CD4-positive, alpha-beta T cell treated with Interleukin-10 for 1 hour (primary cell): ENCODE measurements at regions not wholly inside any gene's neighbourhood (a gene's known extent, or its start where the extent isn't known, plus 50 kb on each side); places are given as distances from the start of the nearest gene placed in this dataset.

Source experiments
- DNase-seq: peaks from one replicate; pipeline ENCODE4 v3.0.0-alpha.2; 2020

DNA sequence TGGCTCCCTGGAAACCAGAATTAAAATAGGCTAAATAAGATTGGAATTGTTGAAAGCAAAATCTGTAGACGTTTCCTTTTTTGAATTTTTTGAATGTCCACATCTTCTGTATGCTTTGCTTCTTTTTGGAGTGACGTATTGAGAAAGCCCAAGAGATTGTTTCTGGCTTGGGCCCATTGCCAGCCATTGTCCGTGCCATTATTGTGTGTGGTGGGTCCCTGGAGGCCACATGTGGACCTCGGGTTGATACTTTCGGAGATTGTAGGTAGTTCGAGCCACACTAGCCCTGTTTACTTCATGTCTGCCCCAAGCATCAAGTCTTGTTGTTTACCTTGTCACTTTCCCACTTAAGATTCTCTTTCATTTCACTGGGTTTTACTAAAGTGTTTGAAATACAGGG, 106.0 kb downstream of the PALM2AKAP2 start:
- no peak for DNase-seq

- no peak for DNase-seq
Measured at GRCh38 chr9:109886617-109887016, 106.6 kb downstream of the PALM2AKAP2 start.

GRCh38 chr9:109887079-109887478, 107.1 kb downstream of the PALM2AKAP2 start:
- DNase-seq, result no peak

GRCh38 chr9:109888695-109889094, 108.7 kb downstream of the PALM2AKAP2 start:
- DNase-seq, result no peak

GRCh38 chr9:109889456-109889855, 109.5 kb downstream of the PALM2AKAP2 start:
- no peak for DNase-seq

- no peak for DNase-seq
Measured at GRCh38 chr9:109893241-109893640, 113.2 kb downstream of the PALM2AKAP2 start.

GRCh38 chr9:109894473-109894872, 114.5 kb downstream of the PALM2AKAP2 start:
- no peak for DNase-seq

DNA sequence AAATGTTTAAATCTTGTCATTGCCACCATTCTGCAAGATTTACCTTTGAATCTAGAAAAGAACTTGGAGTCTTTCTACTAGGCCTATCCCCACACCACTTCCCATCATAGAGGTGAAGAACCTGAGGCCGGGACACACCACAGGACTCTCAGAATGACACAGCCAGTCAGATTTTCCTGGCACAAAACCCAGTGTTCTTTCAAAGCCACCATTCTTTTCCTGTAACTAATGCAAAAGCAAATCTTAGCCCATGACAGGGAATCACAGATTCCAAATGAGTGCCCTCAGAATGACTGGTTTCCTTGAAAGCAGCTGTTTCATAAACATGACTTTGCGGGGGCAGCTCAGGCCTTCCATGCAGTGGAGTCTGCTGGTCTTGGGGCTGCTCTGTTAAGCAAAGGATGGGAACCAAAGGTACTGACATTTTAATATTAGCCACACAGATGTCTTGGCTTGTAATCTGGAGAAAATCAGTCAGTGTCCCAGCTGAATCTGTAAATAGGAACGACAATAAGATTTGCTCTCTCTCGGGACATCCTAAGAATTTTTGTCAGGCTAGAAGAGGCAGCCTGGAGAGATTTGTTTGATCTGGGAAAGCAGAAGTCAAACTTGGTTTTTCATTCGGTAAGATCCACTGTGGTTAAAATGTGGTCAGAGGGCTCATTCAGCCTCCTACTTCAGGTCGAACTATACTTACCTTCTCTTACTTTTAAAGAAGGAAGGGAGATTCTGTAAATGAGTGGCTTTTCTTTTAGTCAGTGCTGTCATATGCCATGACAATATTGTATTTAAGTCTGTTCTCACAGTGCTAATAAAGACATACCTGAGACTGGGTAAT, 115.1 kb downstream of the PALM2AKAP2 start:
- DNase-seq, result no peak

GRCh38 chr9:109901201-109901600, 121.2 kb downstream of the PALM2AKAP2 start:
- DNase-seq, result no peak

DNA sequence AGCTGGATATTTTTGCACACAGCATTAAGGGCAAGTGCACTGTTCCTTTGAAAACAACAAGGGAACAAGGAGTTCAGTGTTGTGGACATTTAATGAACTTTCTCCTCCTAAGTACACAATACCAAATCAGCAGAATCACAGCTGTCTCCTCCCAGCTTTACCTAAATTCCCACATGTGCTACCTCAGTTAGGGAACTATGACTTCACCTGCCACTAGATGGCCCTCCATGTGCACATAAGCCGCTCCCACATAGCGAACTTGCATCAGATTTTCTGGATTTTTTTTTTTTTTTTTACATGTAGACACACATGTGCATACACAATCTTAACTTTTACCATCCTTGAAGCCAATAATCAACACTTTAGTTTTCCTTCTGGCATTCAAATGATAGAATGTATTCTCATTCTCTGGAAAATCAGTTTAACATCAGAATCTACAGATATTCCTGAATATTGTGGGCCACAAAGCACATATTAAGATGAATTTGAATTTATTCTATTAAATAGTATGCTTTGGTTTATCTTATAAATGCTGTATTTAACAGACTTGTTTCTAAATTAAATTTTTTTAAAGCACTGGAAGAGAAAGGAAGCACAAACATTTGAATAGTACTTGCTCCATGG, 123.6 kb downstream of the PALM2AKAP2 start:
- DNase-seq, result peak; percentile 67

DNA sequence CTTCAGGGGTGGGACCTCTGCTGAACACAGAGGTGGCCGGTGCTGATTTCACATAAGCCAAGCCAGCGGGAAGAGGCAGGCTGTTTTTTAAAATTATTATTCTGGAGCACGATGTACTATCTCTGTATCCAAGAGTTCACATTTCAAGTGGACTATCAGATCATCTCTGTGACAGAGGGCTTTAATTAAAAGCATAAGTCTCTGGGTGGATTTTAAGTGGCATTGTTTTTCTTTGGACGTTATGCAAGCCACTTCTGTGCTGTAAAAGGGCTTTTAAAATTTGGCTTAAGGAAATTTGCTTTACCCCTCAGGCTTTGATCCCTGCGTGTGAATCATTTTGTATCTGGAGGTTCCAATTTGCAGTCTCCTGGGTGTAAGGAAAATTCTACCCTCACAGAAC, 124.7 kb downstream of the PALM2AKAP2 start:
- DNase-seq, result no peak

- no peak for DNase-seq
Measured at GRCh38 chr9:109905472-109905871, 125.5 kb downstream of the PALM2AKAP2 start.

DNA sequence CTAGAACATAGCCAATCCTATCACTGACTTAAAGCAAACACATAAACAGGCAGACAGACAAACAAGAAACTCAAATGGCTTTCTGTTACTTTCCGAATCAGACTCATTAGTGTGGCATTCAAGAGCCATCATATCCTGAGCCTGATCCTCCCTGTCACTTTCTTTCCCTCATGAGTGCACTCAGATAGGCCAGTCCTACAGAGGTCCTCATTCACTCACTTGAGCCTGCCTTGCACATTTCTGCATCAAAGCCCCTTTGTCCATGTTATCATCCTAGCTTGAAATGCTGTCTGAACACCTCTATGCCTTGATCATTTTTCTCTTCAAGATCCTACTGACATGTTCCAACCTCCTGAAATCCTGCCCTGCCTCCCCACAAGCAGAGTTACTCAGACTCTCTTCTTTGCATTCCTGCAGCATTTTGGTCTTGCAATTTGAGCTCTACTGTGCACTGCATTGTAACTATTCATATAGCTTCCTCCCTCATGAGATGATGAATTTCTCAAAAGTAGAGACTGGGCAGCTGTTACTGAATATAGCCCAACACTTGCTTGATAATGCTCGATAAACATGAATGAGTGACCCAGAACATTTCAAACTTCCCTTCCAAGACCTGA, 126.9 kb downstream of the PALM2AKAP2 start:
- no peak for DNase-seq

DNA sequence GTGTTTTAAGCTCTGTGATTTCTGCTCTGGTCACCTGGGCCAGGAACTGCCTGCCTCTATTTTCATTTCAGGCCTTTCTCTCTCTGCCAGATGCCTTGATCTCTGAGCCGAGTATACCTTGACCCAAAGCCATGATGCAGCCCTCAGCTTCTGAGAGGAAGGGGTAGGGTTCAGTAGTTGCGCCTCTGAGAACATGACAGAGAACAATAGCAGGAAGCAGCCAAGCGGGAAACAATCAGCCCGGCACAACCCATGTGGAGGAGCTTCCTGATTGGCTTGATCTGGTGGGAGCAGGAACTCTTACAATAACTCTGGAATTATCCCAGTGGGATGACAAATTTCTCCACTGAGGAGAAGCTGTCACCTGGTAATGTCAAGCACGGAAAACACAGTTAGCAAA, 127.4 kb downstream of the PALM2AKAP2 start:
- DNase-seq, result no peak

DNA sequence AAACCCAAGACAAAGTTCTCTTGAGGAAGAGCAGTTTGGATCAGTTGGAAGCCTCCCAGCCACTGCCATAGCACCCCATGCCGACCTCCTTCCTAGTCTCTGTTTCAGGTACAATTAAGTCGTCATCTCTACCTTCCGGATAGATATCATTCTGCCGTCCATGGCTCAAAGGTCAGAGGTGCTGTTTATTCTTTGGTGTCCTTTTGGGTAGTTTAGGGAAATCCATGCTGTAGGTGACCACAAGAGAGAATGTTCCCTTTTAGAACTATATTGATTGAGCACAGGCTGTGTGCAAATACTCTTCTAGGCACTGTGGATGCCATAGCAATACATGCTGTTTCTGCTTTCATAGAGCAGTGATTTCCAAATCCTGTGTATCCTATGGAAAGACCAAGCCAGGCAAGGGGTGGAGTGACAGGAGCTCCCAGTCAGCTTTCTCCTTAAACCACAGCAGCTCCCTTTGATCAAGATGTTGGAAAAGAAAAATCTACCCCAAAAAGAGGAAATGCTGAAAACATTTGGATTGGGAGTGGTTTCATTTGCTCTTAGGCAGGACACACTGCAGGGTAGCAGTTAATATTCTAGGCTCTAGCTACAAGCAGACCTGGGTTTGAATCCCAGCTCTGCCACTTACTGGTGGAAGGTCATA, 127.9 kb downstream of the PALM2AKAP2 start:
- DNase-seq, result no peak

GRCh38 chr9:109908459-109909390, 128.7 kb downstream of the PALM2AKAP2 start:
- DNase-seq, result no peak

DNA sequence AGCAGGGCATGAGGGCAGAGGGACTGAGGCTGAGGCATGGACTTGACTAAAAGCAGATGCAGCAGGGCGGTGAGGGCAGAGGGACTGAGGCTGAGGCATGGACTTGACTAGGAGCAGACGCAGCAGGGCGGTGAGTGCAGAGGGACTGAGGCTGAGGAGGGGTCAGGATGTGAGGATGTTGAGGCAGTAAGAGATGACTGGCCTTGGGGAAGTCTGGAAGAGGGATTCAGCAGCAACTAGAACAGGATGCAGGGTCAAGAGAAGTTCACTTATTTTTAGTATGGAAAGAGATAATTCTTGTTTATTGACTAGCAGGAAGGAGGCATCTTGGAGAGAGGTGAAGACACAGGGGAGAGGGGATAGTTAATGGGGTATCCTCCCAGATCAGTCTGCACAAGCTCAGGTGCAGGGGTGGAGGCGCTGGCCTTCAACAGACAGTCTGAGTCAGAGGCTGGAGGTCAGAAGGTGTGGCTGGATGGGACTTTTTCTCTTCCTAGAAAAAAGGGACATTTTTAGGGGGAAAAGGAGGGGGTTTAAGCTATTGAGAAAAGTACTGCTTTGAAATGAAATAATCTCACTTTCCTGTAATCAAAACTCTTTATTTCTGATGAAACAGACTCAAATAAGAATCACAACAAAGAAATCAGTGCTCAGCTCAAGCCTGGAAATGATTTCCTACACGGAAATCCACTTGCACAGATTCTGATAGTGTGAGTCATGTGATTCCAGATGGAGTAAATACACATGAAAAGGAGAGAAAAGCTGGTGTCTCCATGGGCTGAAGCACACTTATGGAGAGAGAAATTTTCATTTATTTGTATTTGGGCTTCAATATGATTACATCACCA, 130.9 kb downstream of the PALM2AKAP2 start:
- no peak for DNase-seq

DNA sequence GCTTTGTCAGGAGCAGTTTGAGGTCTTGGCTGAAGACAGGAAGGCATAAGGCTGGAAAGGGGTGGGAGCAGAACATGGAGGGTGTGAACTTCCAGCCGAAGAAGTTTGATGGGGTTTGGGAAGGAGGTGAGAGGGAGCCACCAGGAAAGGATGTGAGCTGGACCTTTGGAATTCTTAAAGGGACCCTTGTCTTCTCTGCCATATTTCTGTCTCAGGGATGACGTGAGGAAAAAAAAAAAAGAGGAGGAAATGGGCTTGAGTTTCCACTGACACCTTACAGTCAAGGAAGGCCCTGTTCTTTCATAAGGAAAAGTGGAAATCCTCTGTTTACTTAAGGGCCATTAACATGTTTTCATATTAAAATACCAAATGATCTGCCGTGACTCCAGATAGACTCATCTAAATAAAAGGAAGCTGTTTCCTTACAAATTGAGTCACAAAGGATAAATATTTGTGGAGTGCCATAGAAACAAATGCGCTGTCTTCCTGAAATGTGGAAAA, 132.1 kb downstream of the PALM2AKAP2 start:
- DNase-seq, result no peak

DNA sequence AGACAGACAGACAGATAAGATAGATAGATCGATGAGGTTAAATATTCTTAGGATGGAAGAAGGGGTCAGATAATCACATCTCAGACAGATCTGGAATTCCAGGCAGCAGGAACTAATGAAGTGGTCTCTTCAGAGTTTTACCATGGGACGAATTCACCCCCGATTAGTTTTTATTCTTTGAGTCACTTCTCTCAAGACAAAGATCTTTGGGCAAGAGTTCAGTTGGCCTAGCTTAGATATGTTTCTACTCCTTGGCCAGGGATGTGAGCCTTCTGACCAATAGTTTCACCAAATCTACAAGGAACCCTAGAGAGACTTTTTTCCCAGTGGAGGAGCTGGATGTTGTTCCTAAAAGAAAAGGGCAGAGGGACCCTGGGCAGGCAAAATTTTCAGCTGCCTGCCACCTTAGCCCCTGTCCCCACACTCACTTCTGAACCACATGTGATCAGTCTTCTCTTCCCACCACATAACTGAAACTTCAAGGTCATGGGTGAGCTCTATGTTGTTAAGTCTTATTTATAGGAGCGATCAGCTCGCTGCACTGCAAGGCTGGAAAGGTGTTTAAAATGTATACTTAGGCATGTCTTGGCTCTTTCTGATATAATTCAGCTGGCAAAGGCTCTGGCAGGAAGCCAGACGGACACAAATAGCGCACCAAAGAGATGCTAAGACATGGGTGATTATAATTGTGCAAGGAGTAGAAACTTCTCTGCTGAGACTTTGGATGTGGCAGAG, 132.9 kb downstream of the PALM2AKAP2 start:
- DNase-seq, result no peak

DNA sequence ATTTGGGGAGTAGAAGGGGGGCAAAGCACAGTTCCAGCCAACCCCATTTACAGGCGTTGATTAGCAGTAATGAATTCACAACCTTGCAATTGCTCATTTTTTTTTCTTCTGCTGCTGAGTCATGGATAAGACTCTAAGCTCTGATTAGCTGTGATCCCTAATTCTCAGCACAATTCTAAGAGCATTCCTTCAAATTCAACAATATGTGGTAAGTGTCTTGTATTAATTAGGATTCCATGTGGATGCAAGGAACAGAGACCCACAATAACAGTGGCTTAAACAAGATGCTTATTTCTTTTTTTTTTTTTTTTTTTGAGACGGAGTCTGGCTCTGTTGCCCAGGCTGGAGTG, 133.4 kb downstream of the PALM2AKAP2 start:
- DNase-seq, result no peak
